Gastroesophageal sphincter (tissue), 4 donors: ENCODE measurements at regions not wholly inside any gene's neighbourhood (a gene's known extent, or its start where the extent isn't known, plus 50 kb on each side); places are given as distances from the start of the nearest gene placed in this dataset.

ENCODE experiments used
- ATAC-seq: fragments of 150-250 bp; one replicate; pipeline ENCODE4 v1.9.1; 2016; ENCODE audit warnings: mild to moderate bottlenecking, moderate library complexity
- H3K27ac ChIP-seq, 4 donors: fragments of 200-600 bp; sonication (generic) in 3 of 4; 1 replicate in 3 of 4; 2 replicates in 1 of 4; pipeline ENCODE4 v1.5.1; 2016 to 2019
- H3K27me3 ChIP-seq: fragments of 200-600 bp; sonication (generic); one replicate; pipeline ENCODE4 v1.5.1; 2019
- H3K36me3 ChIP-seq, 2 donors: fragments of 200-600 bp; sonication (generic); one replicate each; pipeline ENCODE4 v1.5.1; 2019; ENCODE audit warnings: control low read depth in 1 of 2
- H3K4me1 ChIP-seq, 3 donors: fragments of 200-600 bp; sonication (generic); 1 replicate in 2 of 3; 2 replicates in 1 of 3; pipeline ENCODE4 v1.5.1; 2016 to 2019; ENCODE audit warnings: control low read depth in 2 of 3
- H3K4me3 ChIP-seq, 2 donors: fragments of 200-600 bp; sonication (generic); one replicate each; pipeline ENCODE4 v1.5.1; 2019; ENCODE audit warnings: mild to moderate bottlenecking in 1 of 2, moderate library complexity in 1 of 2
- H3K9me3 ChIP-seq, 3 donors: fragments of 200-600 bp; sonication (generic); one replicate each; pipeline ENCODE4 v1.5.1; 2017 to 2019; ENCODE audit warnings: control low read depth in 2 of 3
- CTCF ChIP-seq, 4 experiments: fragments of 200-600 bp in 2 of 4; fragments of 450-650 bp in 2 of 4; sonication (generic) in 1 of 4; IDR thresholded peaks; one replicate each; pipeline ENCODE4 v1.5.1; 2017 to 2019; ENCODE audit warnings: antibody characterized with exemption in 4 of 4, mild to moderate bottlenecking in 2 of 4, moderate library complexity in 2 of 4
- EP300 ChIP-seq: sonication (generic); formaldehyde crosslinking; IDR thresholded peaks from one replicate; pipeline ENCODE4 v1.6.1; 2017; ENCODE audit warnings: antibody characterized with exemption, mild to moderate bottlenecking
- POLR2A ChIP-seq, 2 donors: fragments of 450-650 bp; IDR thresholded peaks; one replicate each; pipeline ENCODE4 v1.6.1; 2017; ENCODE audit warnings: antibody characterized with exemption in 2 of 2, mild to moderate bottlenecking in 2 of 2, moderate library complexity in 1 of 2
- POLR2AphosphoS5 ChIP-seq: sonication (generic); formaldehyde crosslinking; IDR thresholded peaks from one replicate; pipeline ENCODE4 v1.6.1; 2017; ENCODE audit warnings: antibody characterized with exemption
- WGBS, 2 donors: methylation state at CpG; one replicate each; pipeline ENCODE4 v1.1.5; 2018; ENCODE audit warnings: low coverage in 1 of 2; 5-methylcytosine and 5-hydroxymethylcytosine counted together

GRCh38 chr12:126572170-126572569 lies 1506.9 kb downstream of the AACS start:
- H3K4me1 ChIP-seq = no peaks in the 10 kb centered on the region
- H3K9me3 ChIP-seq = peaks cover 0 to 12% (median 0%) of the 10 kb centered on the region in 3 donors
- no peak overlapping the region for H3K27ac ChIP-seq
- TF ChIP-seq CTCF (IDR thresholded peaks at IDR 0.05) (no peak), POLR2AphosphoS5 (no peak), EP300 (no peak), POLR2A (IDR thresholded peaks at IDR 0.05) (no peak)
- H3K36me3 ChIP-seq = no peaks in the 10 kb centered on the region
- H3K4me3 ChIP-seq = no peak overlapping the region
- no peak for ATAC-seq
- H3K27me3 ChIP-seq = peaks cover 5% of the 10 kb centered on the region

- Histone ChIP-seq H3K9me3 (no peaks in the 10 kb centered on the region), H3K27me3 (peaks cover 5% of the 10 kb centered on the region), H3K27ac (no peak overlapping the region), H3K36me3 (no peaks in the 10 kb centered on the region), H3K4me1 (no peaks in the 10 kb centered on the region), H3K4me3 (no peak overlapping the region)
- no peak for TF ChIP-seq EP300
- no peak for TF ChIP-seq POLR2AphosphoS5
- TF ChIP-seq POLR2A (IDR thresholded peaks at IDR 0.05) = no peak
- no peak for TF ChIP-seq CTCF (IDR thresholded peaks at IDR 0.05)
- no peak for ATAC-seq
Measured at GRCh38 chr12:126581655-126582054, 1516.4 kb downstream of the AACS start.

GRCh38 chr12:126582231-126582630 lies 1517.0 kb downstream of the AACS start:
- Histone ChIP-seq H3K27me3 (no peaks in the 10 kb centered on the region), H3K9me3 (no peaks in the 10 kb centered on the region), H3K27ac (no peak overlapping the region), H3K36me3 (no peaks in the 10 kb centered on the region), H3K4me3 (no peak overlapping the region), H3K4me1 (no peaks in the 10 kb centered on the region)
- ATAC-seq = no peak
- 47 to 63% methylated on average over 2 to 3 of the region's 3 CpGs for WGBS, 2 donors
- TF ChIP-seq CTCF (IDR thresholded peaks at IDR 0.05) (no peak), POLR2AphosphoS5 (no peak), EP300 (no peak), POLR2A (IDR thresholded peaks at IDR 0.05) (no peak)

- Histone ChIP-seq H3K36me3 (no peaks in the 10 kb centered on the region), H3K4me1 (no peaks in the 10 kb centered on the region), H3K9me3 (no peaks in the 10 kb centered on the region), H3K27ac (no peak overlapping the region), H3K27me3 (peaks cover 4% of the 10 kb centered on the region), H3K4me3 (no peak overlapping the region)
- TF ChIP-seq POLR2AphosphoS5 (no peak), CTCF (IDR thresholded peaks at IDR 0.05) (no peak), POLR2A (IDR thresholded peaks at IDR 0.05) (no peak), EP300 (no peak)
- ATAC-seq = no peak
- 63 to 66% methylated on average over 6 to 7 of the region's 8 CpGs for WGBS, 2 donors
Measured at GRCh38 chr12:126588586-126589249, 1523.5 kb downstream of the AACS start.

- no peak overlapping the region for H3K27ac ChIP-seq
- peaks cover 4% of the 10 kb centered on the region for H3K27me3 ChIP-seq
- H3K9me3 ChIP-seq = no peaks in the 10 kb centered on the region
- H3K4me1 ChIP-seq = no peaks in the 10 kb centered on the region
- ATAC-seq = no peak
- WGBS, 2 donors = 59 to 68% methylated on average over 2 of the region's 2 CpGs
- H3K4me3 ChIP-seq = no peak overlapping the region
- H3K36me3 ChIP-seq = no peaks in the 10 kb centered on the region
- TF ChIP-seq POLR2A (IDR thresholded peaks at IDR 0.05) = no peak
- TF ChIP-seq CTCF (IDR thresholded peaks at IDR 0.05) = no peak
- no peak for TF ChIP-seq POLR2AphosphoS5
- TF ChIP-seq EP300 = no peak
Measured at GRCh38 chr12:126591533-126591932, 1526.3 kb downstream of the AACS start.
